HEK293 (cell line): ENCODE measurements at regions not wholly inside any gene's neighbourhood (a gene's known extent, or its start where the extent isn't known, plus 50 kb on each side); places are given as distances from the start of the nearest gene placed in this dataset.

ENCODE experiments used
- CTCF ChIA-PET: fragments of 350-600 bp; formaldehyde crosslinking; extraction: SDS; loops from one replicate; lab custom pipeline; 2021; ENCODE audit warnings: antibody characterized with exemption; lab: Yijun Ruan, JAX
- POLR2A ChIA-PET: fragments of 300-600 bp; formaldehyde crosslinking; extraction: SDS; loops from one replicate; lab custom pipeline; 2020; ENCODE audit warnings: antibody characterized with exemption, inconsistent platforms; lab: Yijun Ruan, JAX
- H3K27ac ChIP-seq: fragments of 200-500 bp; sonication (Bioruptor generic); 2 replicates; pipeline ENCODE4 v1.5.1; 2014; ENCODE audit warnings: low read depth, low read length, control low read depth, inconsistent platforms; ENCODE audit errors: extremely low read depth
- H3K36me3 ChIP-seq, 2 experiments: fragments of 200-500 bp in 1 of 2; sonication (Bioruptor generic) in 1 of 2; 1 replicate in 1 of 2; 2 replicates in 1 of 2; pipeline ENCODE4 v1.5.1; 2014 to 2017; ENCODE audit warnings: inconsistent platforms in 2 of 2, low read length in 2 of 2; ENCODE audit not compliant: control insufficient read depth in 2 of 2, insufficient read depth in 1 of 2
- H3K4me1 ChIP-seq: fragments of 200-500 bp; sonication (Bioruptor generic); 2 replicates; pipeline ENCODE4 v1.5.1; 2014; ENCODE audit warnings: mild to moderate bottlenecking, low read length, inconsistent platforms; ENCODE audit not compliant: control insufficient read depth, insufficient read depth
- H3K4me3 ChIP-seq: 2 replicates; pipeline ENCODE4 v1.5.1; 2011; ENCODE audit warnings: low read depth, mild to moderate bottlenecking, control low read depth, low read length, moderate library complexity
- H3K9me3 ChIP-seq: fragments of 200-500 bp; sonication (Bioruptor generic); 2 replicates; pipeline ENCODE4 v1.5.1; 2014; ENCODE audit warnings: low read depth, low read length, inconsistent platforms; ENCODE audit not compliant: control insufficient read depth, insufficient read depth
- OVOL3 ChIP-seq: fragments of 450-650 bp; formaldehyde crosslinking; IDR thresholded peaks from 2 replicates; pipeline ENCODE4 v1.5.1; 2016; ENCODE audit warnings: missing biosample characterization, missing genetic modification characterization
- SP7 ChIP-seq: fragments of 450-650 bp; formaldehyde crosslinking; IDR thresholded peaks from 2 replicates; pipeline ENCODE4 v1.5.1; 2016; ENCODE audit warnings: missing biosample characterization, missing genetic modification characterization
- YY1 ChIP-seq: fragments of 450-650 bp; formaldehyde crosslinking; IDR thresholded peaks from 2 replicates; pipeline ENCODE4 v1.5.1; 2018; ENCODE audit warnings: missing biosample characterization, missing genetic modification characterization
- ZBTB1 ChIP-seq: fragments of 450-650 bp; formaldehyde crosslinking; IDR thresholded peaks from 2 replicates; pipeline ENCODE4 v1.5.1; 2016; ENCODE audit warnings: missing biosample characterization, missing genetic modification characterization
- ZNF19 ChIP-seq: fragments of 450-650 bp; formaldehyde crosslinking; IDR thresholded peaks from 2 replicates; pipeline ENCODE4; 2016; ENCODE audit warnings: missing biosample characterization, missing genetic modification characterization, low read depth
- ZNF223 ChIP-seq: fragments of 450-650 bp; formaldehyde crosslinking; IDR thresholded peaks from 2 replicates; pipeline ENCODE4 v1.5.1; 2016; ENCODE audit warnings: missing biosample characterization, missing genetic modification characterization
- ZNF394 ChIP-seq: fragments of 450-650 bp; formaldehyde crosslinking; IDR thresholded peaks from 2 replicates; pipeline ENCODE4 v1.5.1; 2016; ENCODE audit warnings: missing biosample characterization, missing genetic modification characterization, mild to moderate bottlenecking, moderate library complexity, borderline replicate concordance
- ZNF518A ChIP-seq: fragments of 450-650 bp; formaldehyde crosslinking; conservative IDR thresholded peaks from 2 replicates; pipeline ENCODE4 v1.5.1; 2016; ENCODE audit warnings: low read depth, missing biosample characterization, missing genetic modification characterization
- ZNF529 ChIP-seq: fragments of 450-650 bp; formaldehyde crosslinking; IDR thresholded peaks from 2 replicates; pipeline ENCODE4 v1.5.1; 2017; ENCODE audit warnings: missing genetic modification characterization, missing biosample characterization; ENCODE audit not compliant: insufficient replicate concordance
- ZNF626 ChIP-seq: fragments of 450-650 bp; sonication (Bioruptor Pico); formaldehyde crosslinking; IDR thresholded peaks from 2 replicates; pipeline ENCODE4 v1.5.1; 2018; ENCODE audit warnings: missing biosample characterization, missing genetic modification characterization, inconsistent platforms
- ZNF664 ChIP-seq: fragments of 450-650 bp; formaldehyde crosslinking; IDR thresholded peaks from 2 replicates; pipeline ENCODE4 v1.5.1; 2016; ENCODE audit warnings: missing biosample characterization, missing genetic modification characterization
- ZNF692 ChIP-seq: fragments of 450-650 bp; formaldehyde crosslinking; IDR thresholded peaks from 2 replicates; pipeline ENCODE4 v1.5.1; 2016; ENCODE audit warnings: missing biosample characterization, missing genetic modification characterization
- ZNF701 ChIP-seq: fragments of 450-650 bp; formaldehyde crosslinking; IDR thresholded peaks from 2 replicates; pipeline ENCODE4 v1.5.1; 2016; ENCODE audit warnings: missing biosample characterization, missing genetic modification characterization
- ZNF707 ChIP-seq: fragments of 450-650 bp; formaldehyde crosslinking; IDR thresholded peaks from 2 replicates; pipeline ENCODE4 v1.5.1; 2016; ENCODE audit warnings: missing biosample characterization, missing genetic modification characterization
- ZNF785 ChIP-seq: fragments of 450-650 bp; formaldehyde crosslinking; IDR thresholded peaks from 2 replicates; pipeline ENCODE4 v1.5.1; 2016; ENCODE audit warnings: missing biosample characterization, missing genetic modification characterization

GRCh38 chr2:221673248-221673647 lies 101.1 kb upstream of the EPHA4 start (continued):
- TF ChIP-seq YY1 (tag by site-specific recombination) (no peak), ZBTB1 (no peak), ZNF223 (tag by site-specific recombination) (no peak), ZNF626 (tag by site-specific recombination) (no peak), ZNF19 (tag by site-specific recombination) (no peak), ZNF692 (tag by site-specific recombination) (no peak)

- CTCF ChIA-PET, result interaction anchor here (0.5 to 0.7 kb wide), 2 partner anchors 97 to 1083 kb away, joined by 3 to 8 read pairs; no protein-coding TSS in a partner anchor
- no peaks in the 10 kb centered on the region for H3K9me3 ChIP-seq
- no peaks in the 10 kb centered on the region for H3K4me1 ChIP-seq
- no peak overlapping the region for H3K27ac ChIP-seq
- H3K36me3 ChIP-seq, result no peaks in the 10 kb centered on the region
- no peak overlapping the region for H3K4me3 ChIP-seq
- POLR2A ChIA-PET, result no interaction called here
- TF ChIP-seq ZNF394 (no peak), ZNF664 (tag by site-specific recombination) (no peak), OVOL3 (tag by site-specific recombination) (no peak), SP7 (tag by site-specific recombination) (no peak)
- TF ChIP-seq, all 188 proteins: peak for 0
Observed at GRCh38 chr2:221671515-221671914, 99.4 kb upstream of the EPHA4 start.

GRCh38 chr2:221662689-221663391 lies 90.7 kb upstream of the EPHA4 start:
- ChIA-PET CTCF (no interaction called here), POLR2A (no interaction called here)
- TF ChIP-seq ZNF518A (tag by site-specific recombination) (no peak), ZNF529 (tag by site-specific recombination) (no peak), ZNF707 (tag by site-specific recombination) (no peak), ZNF785 (tag by site-specific recombination) (no peak), ZNF701 (tag by site-specific recombination) (no peak)

More at GRCh38 chr2:221662689-221663391, 90.7 kb upstream of the EPHA4 start:
- no peak overlapping the region for H3K27ac ChIP-seq
- H3K36me3 ChIP-seq, result no peaks in the 10 kb centered on the region
- no peak overlapping the region for H3K4me3 ChIP-seq
- H3K4me1 ChIP-seq, result no peaks in the 10 kb centered on the region
- H3K9me3 ChIP-seq, result no peaks in the 10 kb centered on the region
